GM12873 (cell line): ENCODE measurements at regions not wholly inside any gene's neighbourhood (a gene's known extent, or its start where the extent isn't known, plus 50 kb on each side); places are given as distances from the start of the nearest gene placed in this dataset.

Experiments
- TF ChIP-seq, protein P1 (sequence below): IDR thresholded peaks from 2 replicates; pipeline ENCODE4 v1.5.1; 2012; ENCODE audit warnings: low read depth, mild to moderate bottlenecking, moderate library complexity, low read length, control low read depth; ENCODE audit not compliant: insufficient read depth; ENCODE audit errors: missing control alignments

DNA sequence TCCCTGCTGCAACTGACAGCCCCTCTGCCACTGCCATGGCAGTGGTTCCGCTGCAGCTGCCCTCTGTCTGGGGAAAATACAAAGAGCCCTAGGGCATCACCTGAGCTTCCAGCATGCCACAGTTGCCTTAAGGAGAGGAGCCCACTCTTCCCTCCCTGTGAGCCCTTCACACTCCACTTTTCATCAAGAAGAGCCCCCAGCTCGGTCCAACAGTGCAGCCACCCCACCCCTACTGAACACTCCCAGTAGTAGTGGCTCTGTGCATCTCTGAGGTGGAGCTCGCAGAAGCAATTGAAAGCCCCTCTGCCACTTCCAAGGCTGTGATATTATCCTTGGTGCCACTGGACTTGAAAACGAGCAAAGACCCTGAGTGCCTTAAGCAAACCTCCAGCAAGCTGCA, 696.8 kb upstream of the COX7C start:
- TF ChIP-seq, protein P1, sequence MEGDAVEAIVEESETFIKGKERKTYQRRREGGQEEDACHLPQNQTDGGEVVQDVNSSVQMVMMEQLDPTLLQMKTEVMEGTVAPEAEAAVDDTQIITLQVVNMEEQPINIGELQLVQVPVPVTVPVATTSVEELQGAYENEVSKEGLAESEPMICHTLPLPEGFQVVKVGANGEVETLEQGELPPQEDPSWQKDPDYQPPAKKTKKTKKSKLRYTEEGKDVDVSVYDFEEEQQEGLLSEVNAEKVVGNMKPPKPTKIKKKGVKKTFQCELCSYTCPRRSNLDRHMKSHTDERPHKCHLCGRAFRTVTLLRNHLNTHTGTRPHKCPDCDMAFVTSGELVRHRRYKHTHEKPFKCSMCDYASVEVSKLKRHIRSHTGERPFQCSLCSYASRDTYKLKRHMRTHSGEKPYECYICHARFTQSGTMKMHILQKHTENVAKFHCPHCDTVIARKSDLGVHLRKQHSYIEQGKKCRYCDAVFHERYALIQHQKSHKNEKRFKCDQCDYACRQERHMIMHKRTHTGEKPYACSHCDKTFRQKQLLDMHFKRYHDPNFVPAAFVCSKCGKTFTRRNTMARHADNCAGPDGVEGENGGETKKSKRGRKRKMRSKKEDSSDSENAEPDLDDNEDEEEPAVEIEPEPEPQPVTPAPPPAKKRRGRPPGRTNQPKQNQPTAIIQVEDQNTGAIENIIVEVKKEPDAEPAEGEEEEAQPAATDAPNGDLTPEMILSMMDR: no peak

DNA sequence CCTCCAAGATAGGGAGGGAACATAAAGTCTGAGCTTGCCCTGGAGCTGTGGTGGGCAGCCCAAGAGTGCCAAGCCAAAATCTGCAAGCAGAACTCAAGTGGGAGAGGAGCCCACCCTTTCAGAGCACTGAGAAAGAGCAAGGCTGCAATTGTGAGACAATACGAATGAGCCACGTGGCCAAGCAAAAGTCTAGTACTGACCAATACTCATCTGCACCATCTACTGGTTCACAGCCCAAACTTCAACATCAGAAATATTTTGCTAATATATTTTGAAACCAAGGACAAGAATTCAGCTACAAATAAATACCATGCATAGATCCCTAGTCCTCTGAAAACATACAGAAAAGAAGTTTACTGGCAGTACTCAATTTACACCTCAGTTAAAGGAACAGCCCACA, 696.2 kb upstream of the COX7C start:
- TF ChIP-seq, protein P1: no peak

DNA sequence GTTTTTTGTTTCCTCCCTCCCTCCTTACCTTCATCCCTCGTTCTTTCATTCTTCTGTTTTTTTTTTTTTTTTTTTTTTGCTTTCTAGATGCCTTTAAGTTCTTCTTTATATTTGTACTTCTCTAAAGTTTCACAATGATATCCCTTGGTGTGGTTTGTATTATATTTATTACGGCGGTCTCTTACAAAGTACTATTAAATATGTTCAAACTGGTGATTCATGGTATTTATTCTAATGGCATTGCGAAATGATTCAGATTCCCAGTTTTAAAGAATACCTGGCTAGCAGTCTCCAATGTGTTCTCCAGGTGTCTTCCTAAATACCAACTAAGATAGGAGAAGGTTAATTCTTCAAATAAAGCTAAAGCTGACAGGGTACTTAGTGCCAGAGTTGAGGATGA, 690.1 kb upstream of the COX7C start:
- TF ChIP-seq, protein P1: no peak

DNA sequence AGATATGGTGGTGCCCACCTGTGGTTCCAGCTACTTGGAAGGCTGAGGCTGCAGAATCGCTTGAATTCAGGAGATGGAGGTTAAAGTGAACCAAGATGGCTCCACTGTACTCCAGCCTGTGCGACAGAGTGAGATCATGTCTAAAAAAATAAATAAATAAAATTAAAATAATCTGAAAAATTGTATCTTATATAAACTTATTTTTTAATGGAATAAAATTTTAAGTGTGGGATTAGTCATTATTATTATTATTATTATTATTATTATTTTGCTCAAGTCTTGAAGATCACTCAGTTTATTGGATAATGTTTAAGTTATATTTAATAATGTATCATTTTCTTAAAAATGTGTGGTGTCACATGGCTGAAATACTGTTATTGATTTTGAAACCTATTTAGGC, 688.0 kb upstream of the COX7C start:
- TF ChIP-seq, protein P1: no peak

DNA sequence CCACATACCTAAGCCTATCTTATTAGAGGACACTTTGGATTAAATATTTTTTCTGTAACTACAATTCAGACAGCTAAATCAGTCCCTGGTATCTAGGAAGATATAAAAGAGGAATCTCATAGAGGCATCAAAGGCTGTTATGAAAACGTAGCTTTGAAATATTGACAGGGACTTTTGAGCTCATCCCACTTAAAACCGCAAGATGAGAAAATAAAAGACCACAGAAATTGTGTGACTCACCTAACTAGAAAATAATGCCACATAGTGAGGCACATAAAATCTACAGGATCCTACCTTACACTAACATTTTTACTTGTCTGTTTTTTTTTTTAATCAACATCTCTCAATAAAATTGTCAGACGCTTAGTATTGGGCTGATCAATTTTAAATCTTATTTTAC, 686.5 kb upstream of the COX7C start:
- TF ChIP-seq, protein P1: no peak

DNA sequence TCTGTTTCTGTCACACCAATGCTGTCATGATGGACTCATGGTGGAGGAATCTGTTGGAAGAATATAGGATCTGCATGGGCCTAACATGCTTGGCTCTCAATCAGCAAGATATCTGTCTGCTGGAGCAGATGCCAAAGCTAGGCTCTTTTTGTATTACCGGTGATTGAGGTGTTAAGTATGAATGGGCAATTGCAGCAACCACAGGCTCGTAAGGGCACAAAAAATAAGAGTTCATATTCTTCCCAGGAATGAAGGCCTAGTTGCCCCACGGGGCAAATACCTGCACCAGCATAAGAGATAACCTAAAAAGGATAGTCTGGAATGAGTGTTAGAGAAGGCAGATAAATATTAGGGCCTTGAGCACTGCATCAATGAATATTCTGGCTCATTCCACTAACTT, 679.5 kb upstream of the COX7C start:
- TF ChIP-seq, protein P1: no peak

DNA sequence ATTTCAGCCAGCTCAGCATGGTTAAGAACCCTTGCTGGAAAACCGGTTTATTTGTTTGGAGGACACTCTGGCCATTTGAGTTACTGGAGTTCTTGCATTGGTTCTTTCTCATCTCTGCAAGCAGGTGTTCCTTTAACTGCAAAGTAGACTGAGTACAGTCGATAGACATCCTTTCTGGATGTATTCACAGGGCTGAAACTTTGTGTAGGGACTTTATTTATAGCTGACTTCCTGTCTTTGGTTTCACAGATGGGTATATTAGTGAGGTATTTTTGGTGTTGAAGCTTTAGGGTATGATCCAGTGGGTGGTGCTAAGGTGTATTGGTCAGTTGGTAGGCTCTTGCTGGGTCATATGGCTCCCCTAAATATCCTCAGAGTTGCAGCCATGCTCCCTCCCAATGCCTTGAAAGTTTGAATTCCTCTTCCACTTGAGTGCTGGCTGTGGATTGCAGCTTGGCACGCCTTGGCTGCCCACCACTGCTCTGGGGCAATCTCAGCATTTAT, 666.0 kb upstream of the COX7C start:
- TF ChIP-seq, protein P1: no peak

DNA sequence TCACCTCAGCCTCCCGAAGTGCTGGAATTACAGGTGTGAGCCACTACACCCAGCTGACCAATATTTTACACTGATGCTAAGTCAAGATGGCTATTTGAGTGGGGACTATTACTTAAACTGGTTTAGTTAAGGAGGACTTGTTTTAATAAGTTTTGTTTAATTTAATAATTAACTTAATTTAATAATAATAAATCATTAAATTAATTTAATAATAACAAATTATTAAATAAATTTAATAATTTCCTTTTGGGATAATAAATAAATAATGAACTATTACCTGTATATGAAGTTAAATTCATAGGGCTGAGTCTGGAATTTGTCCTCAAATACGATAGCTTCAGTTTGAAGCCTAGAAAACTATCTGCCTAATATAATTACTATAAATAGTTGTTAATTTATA, 665.1 kb upstream of the COX7C start:
- TF ChIP-seq, protein P1: no peak
